ENCODE measurements at regions not wholly inside any gene's neighbourhood (a gene's known extent, or its start where the extent isn't known, plus 50 kb on each side); places are given as distances from the start of the nearest gene placed in this dataset.

- H3K4me3 ChIP-seq (ENCODE audit: low read depth, low read length) = no peak overlapping the region
- no peak for DNase-seq (ENCODE audit: low read depth)
- H3K27me3 ChIP-seq (ENCODE audit: control insufficient read depth, insufficient read depth, low read length) = no peaks in the 10 kb centered on the region
- no peaks in the 10 kb centered on the region for H3K36me3 ChIP-seq (ENCODE audit: control insufficient read depth, insufficient read depth, low read length)
- TF ChIP-seq CTCF (IDR thresholded peaks at IDR 0.05; ENCODE audit: insufficient read depth, low read depth, low read length) = no peak
- ChIA-PET POLR2A (interaction anchor here (0.6 kb wide), 1 partner anchor 784 kb away, joined by 4 read pairs; no protein-coding TSS in a partner anchor), CTCF (no interaction called here)
These were observed 683.4 kb upstream of the MEF2C start for GRCh38 chr5:89566340-89566739.

- CTCF ChIA-PET = interaction anchor here (0.8 kb wide), 1 partner anchor 831 kb away, joined by 3 read pairs; no protein-coding TSS in a partner anchor
- POLR2A ChIA-PET = no interaction called here
- DNase-seq (ENCODE audit: low read depth) = no peak
- no peak overlapping the region for H3K4me3 ChIP-seq (ENCODE audit: low read depth, low read length)
- no peak for TF ChIP-seq CTCF (IDR thresholded peaks at IDR 0.05; ENCODE audit: insufficient read depth, low read depth, low read length)
- no peaks in the 10 kb centered on the region for H3K36me3 ChIP-seq (ENCODE audit: control insufficient read depth, insufficient read depth, low read length)
- no peaks in the 10 kb centered on the region for H3K27me3 ChIP-seq (ENCODE audit: control insufficient read depth, insufficient read depth, low read length)
These were observed 677.7 kb upstream of the MEF2C start for GRCh38 chr5:89560696-89561095.

GRCh38 chr5:89556215-89556913 is 673.4 kb upstream of the MEF2C start:
- POLR2A ChIA-PET = no interaction called here
- no peaks in the 10 kb centered on the region for H3K36me3 ChIP-seq (ENCODE audit: control insufficient read depth, insufficient read depth, low read length)
- H3K4me3 ChIP-seq (ENCODE audit: low read depth, low read length) = no peak overlapping the region
- no peak for TF ChIP-seq CTCF (IDR thresholded peaks at IDR 0.05; ENCODE audit: insufficient read depth, low read depth, low read length)
- H3K27me3 ChIP-seq (ENCODE audit: control insufficient read depth, insufficient read depth, low read length) = no peaks in the 10 kb centered on the region
- CTCF ChIA-PET = no interaction called here
- peak; percentile 35 for DNase-seq (ENCODE audit: low read depth)

DNA sequence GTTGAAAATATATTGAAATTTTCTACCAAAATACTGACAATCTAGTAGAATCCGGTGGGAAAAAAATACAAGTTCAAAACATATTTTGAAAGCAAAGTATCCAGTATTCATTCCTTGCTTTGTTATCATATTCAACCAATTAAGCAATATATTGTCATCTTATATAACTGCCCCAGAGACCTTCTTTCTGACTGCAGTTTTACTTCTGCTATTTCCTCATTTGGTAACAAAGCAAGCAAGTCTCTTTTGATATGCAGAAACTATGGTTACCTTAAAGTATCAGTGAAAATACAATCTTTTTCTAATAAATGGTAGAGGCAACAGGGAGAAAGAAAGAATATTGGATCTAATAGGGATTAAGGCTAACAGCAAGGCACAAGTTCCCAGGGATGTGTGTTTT is 663.7 kb upstream of the MEF2C start:
- DNase-seq (ENCODE audit: low read depth) = no peak
- POLR2A ChIA-PET = no interaction called here
- no peaks in the 10 kb centered on the region for H3K27me3 ChIP-seq (ENCODE audit: control insufficient read depth, insufficient read depth, low read length)
- no peak overlapping the region for H3K4me3 ChIP-seq (ENCODE audit: low read depth, low read length)
- CTCF ChIA-PET = no interaction called here
- no peaks in the 10 kb centered on the region for H3K36me3 ChIP-seq (ENCODE audit: control insufficient read depth, insufficient read depth, low read length)
- no peak for TF ChIP-seq CTCF (IDR thresholded peaks at IDR 0.05; ENCODE audit: insufficient read depth, low read depth, low read length)

DNA sequence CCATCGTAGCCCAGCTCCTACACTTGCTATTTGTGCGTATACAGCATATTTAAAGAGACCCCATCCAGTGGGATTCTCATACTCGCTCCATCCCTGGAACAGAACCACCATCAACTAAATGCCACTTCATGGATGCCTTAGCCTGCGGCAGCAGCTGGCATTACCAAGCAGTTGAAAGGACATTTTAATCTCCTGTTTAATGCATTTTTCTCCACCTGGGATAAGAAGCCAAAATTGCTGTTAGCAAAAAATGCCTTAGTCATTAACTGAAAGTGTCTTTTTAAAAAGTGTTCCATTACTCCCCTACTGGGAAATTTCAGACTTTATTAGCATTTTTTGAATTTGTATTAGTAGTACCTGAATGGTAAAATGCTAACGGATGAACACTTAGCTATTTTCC is 662.6 kb upstream of the MEF2C start:
- DNase-seq (ENCODE audit: low read depth) = no peak
- H3K36me3 ChIP-seq (ENCODE audit: control insufficient read depth, insufficient read depth, low read length) = no peaks in the 10 kb centered on the region
- TF ChIP-seq CTCF (IDR thresholded peaks at IDR 0.05; ENCODE audit: insufficient read depth, low read depth, low read length) = no peak
- ChIA-PET CTCF (interaction anchor here (1.4 kb wide), 1 partner anchor 14 kb away, joined by 3 read pairs; no protein-coding TSS in a partner anchor), POLR2A (no interaction called here)
- no peaks in the 10 kb centered on the region for H3K27me3 ChIP-seq (ENCODE audit: control insufficient read depth, insufficient read depth, low read length)
- H3K4me3 ChIP-seq (ENCODE audit: low read depth, low read length) = no peak overlapping the region

Data from BJ (cell line).